HCT116 (cell line): ENCODE measurements at regions not wholly inside any gene's neighbourhood (a gene's known extent, or its start where the extent isn't known, plus 50 kb on each side); places are given as distances from the start of the nearest gene placed in this dataset.

ENCODE experiments used
- ATAC-seq: fragments of 200-7000 bp; cut with Tn5 transposase; 2 replicates; pipeline ENCODE4 v1.9.1; 2020; ENCODE audit warnings: mild to moderate bottlenecking, moderate library complexity
- BruUV-seq: library from RNA; stranded (reverse); fragments of 400-500 nt; replicated peaks from 2 replicates; lab custom pipeline; 2021; lab: Mats Ljungman, UMichigan
- CTCF ChIA-PET: fragments of 300-600 bp; sonication (Branson Sonifier 250); formaldehyde crosslinking; loops from one replicate; lab custom pipeline; 2021; ENCODE audit warnings: antibody characterized with exemption; lab: Charles Lee
- POLR2A ChIA-PET: fragments of 300-600, 350-600 bp; sonication (Branson Sonifier 250); formaldehyde crosslinking; loops from one replicate; lab custom pipeline; 2021; ENCODE audit warnings: antibody characterized with exemption; lab: Charles Lee
- RAD21 ChIA-PET, 2 experiments: fragments of 300-600 bp; sonication (Branson Sonifier 250); formaldehyde crosslinking; loops; one replicate each; lab custom pipeline; 2023; ENCODE audit warnings: low total read pairs in 2 of 2; ENCODE audit not compliant: uncharacterized antibody in 2 of 2, unreplicated experiment in 2 of 2, low non-redundant PET in 1 of 2; lab: Charles Lee
- DNase-seq: peaks from one replicate; pipeline ENCODE4 v3.0.0-alpha.2; 2010; ENCODE audit warnings: low read depth, low spot score
- H2AFZ ChIP-seq: fragments of 200-600 bp; shearing (Covaris generic), sonication (generic); 2 replicates; pipeline ENCODE4 v1.6.1; 2017; ENCODE audit warnings: low read depth, mixed run types, mixed read lengths, antibody characterized with exemption, low read length; ENCODE audit not compliant: poor library complexity, severe bottlenecking
- H3K27ac ChIP-seq: 2 replicates; pipeline ENCODE4 v1.5.1; 2012; ENCODE audit warnings: low read depth, low read length
- H3K27me3 ChIP-seq: fragments of 200-600 bp; sonication (generic); 2 replicates; pipeline ENCODE4 v1.6.1; 2016; ENCODE audit warnings: mixed run types, low read length, mixed read lengths; ENCODE audit not compliant: insufficient read depth
- H3K36me3 ChIP-seq, 2 experiments: fragments of 200-500 bp in 1 of 2; fragments of 200-600 bp in 1 of 2; sonication (Bioruptor generic) in 1 of 2; sonication (generic) in 1 of 2; 2 replicates each; pipeline versions ENCODE4 v1.5.1 to v1.6.1; 2014 to 2016; ENCODE audit warnings: low read length in 2 of 2, inconsistent platforms in 1 of 2, mixed read lengths in 1 of 2, mixed run types in 1 of 2; ENCODE audit not compliant: insufficient read depth in 2 of 2, control insufficient read depth in 1 of 2
- H3K4me1 ChIP-seq, 2 experiments: fragments of 200-600 bp in 1 of 2; sonication (generic) in 1 of 2; 2 replicates each; pipeline versions ENCODE4 v1.5.1 to v1.6.1; 2012 to 2017; ENCODE audit warnings: low read length in 2 of 2, inconsistent platforms in 1 of 2, mild to moderate bottlenecking in 1 of 2, mixed read lengths in 1 of 2, mixed run types in 1 of 2, moderate library complexity in 1 of 2; ENCODE audit not compliant: insufficient read depth in 2 of 2, control insufficient read depth in 1 of 2
- H3K4me2 ChIP-seq: fragments of 200-600 bp; sonication (generic); 2 replicates; pipeline ENCODE4 v1.6.1; 2017; ENCODE audit warnings: mixed run types, low read length, mixed read lengths
- H3K4me3 ChIP-seq, 2 experiments: fragments of 200-600 bp in 1 of 2; sonication (generic) in 1 of 2; replicated peaks in 1 of 2; 2 replicates each; pipeline ENCODE4 v1.5.1; 2011 to 2016; ENCODE audit warnings: low read length in 2 of 2, control low read depth in 1 of 2, low read depth in 1 of 2, mild to moderate bottlenecking in 1 of 2, mixed read lengths in 1 of 2, mixed run types in 1 of 2
- H3K79me2 ChIP-seq: fragments of 200-600 bp; sonication (generic); 2 replicates; pipeline ENCODE4 v1.6.1; 2017; ENCODE audit warnings: mild to moderate bottlenecking, mixed run types, low read length, moderate library complexity, mixed read lengths; ENCODE audit not compliant: insufficient read depth
- H3K9ac ChIP-seq: fragments of 200-600 bp; sonication (generic); 2 replicates; pipeline ENCODE4 v1.6.1; 2016; ENCODE audit warnings: low read length, mixed read lengths
- H3K9me2 ChIP-seq: fragments of 200-600 bp; sonication (generic), shearing (Covaris generic); 2 replicates; pipeline ENCODE4 v1.6.1; 2017; ENCODE audit warnings: mixed run types, mild to moderate bottlenecking, moderate library complexity; ENCODE audit not compliant: insufficient read depth
- H3K9me3 ChIP-seq, 2 experiments: fragments of 200-500 bp in 1 of 2; fragments of 200-600 bp in 1 of 2; sonication (Bioruptor generic) in 1 of 2; sonication (generic) in 1 of 2; 2 replicates each; pipeline ENCODE4 v1.6.1; 2014 to 2017; ENCODE audit warnings: low read length in 2 of 2, mixed read lengths in 2 of 2, inconsistent platforms in 1 of 2, low read depth in 1 of 2, mild to moderate bottlenecking in 1 of 2, mixed run types in 1 of 2, moderate library complexity in 1 of 2; ENCODE audit not compliant: control insufficient read depth in 1 of 2, insufficient read depth in 1 of 2
- H4K20me1 ChIP-seq: fragments of 200-600 bp; sonication (generic), shearing (Covaris generic); 2 replicates; pipeline ENCODE4 v1.6.1; 2017; ENCODE audit warnings: mixed run types, mild to moderate bottlenecking, moderate library complexity; ENCODE audit not compliant: insufficient read depth
- CEBPB ChIP-seq: IDR thresholded peaks from 2 replicates; pipeline ENCODE4 v1.6.1; 2012; ENCODE audit warnings: low read depth
- FOSL1 ChIP-seq: IDR thresholded peaks from 2 replicates; pipeline ENCODE4 v1.6.1; 2012; ENCODE audit warnings: low read depth
- JUND ChIP-seq: IDR thresholded peaks from 2 replicates; pipeline ENCODE4 v1.6.1; 2012
- POLR2A ChIP-seq: IDR thresholded peaks from 2 replicates; pipeline ENCODE4 v1.7.0; 2011; ENCODE audit warnings: borderline replicate concordance; ENCODE audit not compliant: insufficient read depth, insufficient read length; ENCODE audit errors: extremely low read depth
- RAD21 ChIP-seq: IDR thresholded peaks from 2 replicates; pipeline ENCODE4 v1.6.1; 2012; ENCODE audit warnings: low read depth, mild to moderate bottlenecking
- SP1 ChIP-seq: IDR thresholded peaks from 2 replicates; pipeline ENCODE4 v1.6.1; 2012; ENCODE audit warnings: low read depth
- TCF7L2 ChIP-seq: IDR thresholded peaks from 2 replicates; pipeline ENCODE4 v1.7.0; 2011; ENCODE audit warnings: borderline replicate concordance, inconsistent platforms; ENCODE audit not compliant: insufficient read depth, insufficient read length; ENCODE audit errors: extremely low read depth
- YY1 ChIP-seq: IDR thresholded peaks from 2 replicates; pipeline ENCODE4 v1.6.1; 2011; ENCODE audit warnings: low read length, low read depth, moderate library complexity, mild to moderate bottlenecking; ENCODE audit not compliant: insufficient replicate concordance; ENCODE audit errors: extremely low read depth
- ZFX ChIP-seq: fragments of 450-650 bp; IDR thresholded peaks from 2 replicates; pipeline ENCODE4 v1.6.1; 2017
- ZNF274 ChIP-seq: fragments of 200-500 bp; sonication (Bioruptor generic); IDR thresholded peaks from 2 replicates; pipeline ENCODE4 v1.6.1; 2014; ENCODE audit warnings: mild to moderate bottlenecking, low read depth, low read length, inconsistent platforms
- intact Hi-C: fragments of 100-400 bp; cut with micrococcal nuclease; formaldehyde crosslinking; loops from 2 replicates; pipeline ENCODE4 v1.10.0; 2022
- TF ChIP-seq, protein P1 (sequence below): IDR thresholded peaks from 2 replicates; pipeline ENCODE4 v1.6.1; 2011; ENCODE audit warnings: mild to moderate bottlenecking, low read length, moderate library complexity; ENCODE audit not compliant: insufficient replicate concordance; ENCODE audit errors: extremely low read depth
- TF ChIP-seq, protein P2 (sequence below), 3 experiments: fragments of 200-600 bp in 1 of 3; sonication (generic) in 1 of 3; IDR thresholded peaks in 2 of 3; conservative IDR thresholded peaks in 1 of 3; 2 replicates each; pipeline ENCODE4 v1.5.1; 2012 to 2017; ENCODE audit warnings: low read depth in 2 of 3, low read length in 2 of 3, antibody characterized with exemption in 1 of 3, borderline replicate concordance in 1 of 3, control low read depth in 1 of 3, mild to moderate bottlenecking in 1 of 3, mixed read lengths in 1 of 3, mixed run types in 1 of 3, moderate library complexity in 1 of 3; ENCODE audit not compliant: insufficient read depth in 1 of 3
- TF ChIP-seq, protein P3 (sequence below): IDR thresholded peaks from 2 replicates; pipeline ENCODE4 v1.6.1; 2012
- TF ChIP-seq, protein P4 (sequence below): IDR thresholded peaks from 2 replicates; pipeline ENCODE4 v1.6.1; 2012; ENCODE audit warnings: low read depth

DNA sequence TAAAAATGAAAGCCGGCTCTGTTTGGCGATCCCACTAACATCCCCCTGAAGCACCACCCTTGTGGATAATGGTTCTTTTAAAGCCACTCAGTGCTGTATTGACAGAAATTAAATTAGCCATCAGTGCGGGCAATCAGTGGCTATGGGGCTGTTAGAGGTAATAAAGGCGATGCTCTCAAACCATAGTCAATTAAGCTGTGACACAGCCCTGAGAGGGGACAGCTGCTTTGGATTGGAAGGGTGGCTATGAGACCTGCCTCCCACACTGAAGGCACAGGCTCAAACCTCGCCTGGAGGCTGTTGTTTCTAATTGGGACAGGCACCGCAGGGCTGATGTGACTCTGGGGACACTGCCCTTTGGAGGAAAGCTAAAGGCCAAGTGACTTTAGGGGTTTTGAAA, 562.2 kb downstream of the VRK1 start:
- Histone ChIP-seq H2AFZ (no peak overlapping the region), H3K9me3 (no peaks in the 10 kb centered on the region), H3K4me2 (no peak overlapping the region), H3K36me3 (no peaks in the 10 kb centered on the region), H3K27me3 (peaks cover 10% of the 10 kb centered on the region), H3K27ac (no peak overlapping the region), H3K4me3 (no peak overlapping the region), H3K9ac (no peak overlapping the region), H4K20me1 (no peaks in the 10 kb centered on the region), H3K9me2 (no peaks in the 10 kb centered on the region), H3K4me1 (no peaks in the 10 kb centered on the region), H3K79me2 (no peaks in the 10 kb centered on the region)
- BruUV-seq: no TSS peak
- POLR2A ChIA-PET: no interaction called here
- no peak for ATAC-seq
- no peak for TF ChIP-seq JUND
- no peak for TF ChIP-seq ZFX
- no peak for TF ChIP-seq CEBPB
- no peak for TF ChIP-seq SP1
- TF ChIP-seq, protein P1, sequence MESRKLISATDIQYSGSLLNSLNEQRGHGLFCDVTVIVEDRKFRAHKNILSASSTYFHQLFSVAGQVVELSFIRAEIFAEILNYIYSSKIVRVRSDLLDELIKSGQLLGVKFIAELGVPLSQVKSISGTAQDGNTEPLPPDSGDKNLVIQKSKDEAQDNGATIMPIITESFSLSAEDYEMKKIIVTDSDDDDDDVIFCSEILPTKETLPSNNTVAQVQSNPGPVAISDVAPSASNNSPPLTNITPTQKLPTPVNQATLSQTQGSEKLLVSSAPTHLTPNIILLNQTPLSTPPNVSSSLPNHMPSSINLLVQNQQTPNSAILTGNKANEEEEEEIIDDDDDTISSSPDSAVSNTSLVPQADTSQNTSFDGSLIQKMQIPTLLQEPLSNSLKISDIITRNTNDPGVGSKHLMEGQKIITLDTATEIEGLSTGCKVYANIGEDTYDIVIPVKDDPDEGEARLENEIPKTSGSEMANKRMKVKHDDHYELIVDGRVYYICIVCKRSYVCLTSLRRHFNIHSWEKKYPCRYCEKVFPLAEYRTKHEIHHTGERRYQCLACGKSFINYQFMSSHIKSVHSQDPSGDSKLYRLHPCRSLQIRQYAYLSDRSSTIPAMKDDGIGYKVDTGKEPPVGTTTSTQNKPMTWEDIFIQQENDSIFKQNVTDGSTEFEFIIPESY: no peak
- no peak for TF ChIP-seq TCF7L2
- no peak for TF ChIP-seq FOSL1
- TF ChIP-seq ZNF274: no peak
- DNase-seq: no peak
- CTCF ChIA-PET: no interaction called here
- intact Hi-C loops: no loop called here
- RAD21 ChIA-PET: no interaction called here

DNA sequence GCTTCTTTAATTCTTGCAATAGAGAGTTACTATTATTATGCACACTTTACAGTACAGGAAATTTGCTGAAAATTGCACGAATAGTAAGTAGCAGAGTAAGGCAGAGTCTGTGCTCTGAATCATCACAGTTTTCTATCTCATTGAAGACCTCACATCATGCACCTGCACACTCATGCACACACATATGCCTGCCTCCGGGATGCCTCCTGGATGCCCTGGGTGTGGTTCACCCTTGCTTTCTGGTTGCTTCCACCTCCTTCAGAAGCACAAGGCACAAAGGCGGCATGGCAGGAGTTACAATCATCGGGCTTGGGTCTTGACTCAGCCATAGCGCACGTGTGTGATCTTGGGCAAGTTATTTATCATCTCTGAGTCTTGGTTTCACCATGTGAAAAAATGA, 564.0 kb downstream of the VRK1 start:
- no peak overlapping the region for H3K4me3 ChIP-seq
- no peaks in the 10 kb centered on the region for H3K9me3 ChIP-seq
- CTCF ChIA-PET: no interaction called here
- no peaks in the 10 kb centered on the region for H3K4me1 ChIP-seq
- BruUV-seq: no TSS peak
- no peaks in the 10 kb centered on the region for H3K36me3 ChIP-seq
- H3K9ac ChIP-seq: no peak overlapping the region
- POLR2A ChIA-PET: no interaction called here
- no peaks in the 10 kb centered on the region for H3K9me2 ChIP-seq
- no peaks in the 10 kb centered on the region for H3K79me2 ChIP-seq
- no peaks in the 10 kb centered on the region for H4K20me1 ChIP-seq
- H3K4me2 ChIP-seq: no peak overlapping the region
- DNase-seq (no peak), ATAC-seq (no peak)
- RAD21 ChIA-PET: no interaction called here
- H3K27ac ChIP-seq: no peak overlapping the region
- H3K27me3 ChIP-seq: peaks cover 10% of the 10 kb centered on the region
- H2AFZ ChIP-seq: no peak overlapping the region
- intact Hi-C loops: no loop called here
- TF ChIP-seq POLR2A (no peak), YY1 (no peak), FOSL1 (no peak), ZNF274 (no peak), CEBPB (no peak), JUND (no peak), RAD21 (no peak)
- TF ChIP-seq, protein P2, sequence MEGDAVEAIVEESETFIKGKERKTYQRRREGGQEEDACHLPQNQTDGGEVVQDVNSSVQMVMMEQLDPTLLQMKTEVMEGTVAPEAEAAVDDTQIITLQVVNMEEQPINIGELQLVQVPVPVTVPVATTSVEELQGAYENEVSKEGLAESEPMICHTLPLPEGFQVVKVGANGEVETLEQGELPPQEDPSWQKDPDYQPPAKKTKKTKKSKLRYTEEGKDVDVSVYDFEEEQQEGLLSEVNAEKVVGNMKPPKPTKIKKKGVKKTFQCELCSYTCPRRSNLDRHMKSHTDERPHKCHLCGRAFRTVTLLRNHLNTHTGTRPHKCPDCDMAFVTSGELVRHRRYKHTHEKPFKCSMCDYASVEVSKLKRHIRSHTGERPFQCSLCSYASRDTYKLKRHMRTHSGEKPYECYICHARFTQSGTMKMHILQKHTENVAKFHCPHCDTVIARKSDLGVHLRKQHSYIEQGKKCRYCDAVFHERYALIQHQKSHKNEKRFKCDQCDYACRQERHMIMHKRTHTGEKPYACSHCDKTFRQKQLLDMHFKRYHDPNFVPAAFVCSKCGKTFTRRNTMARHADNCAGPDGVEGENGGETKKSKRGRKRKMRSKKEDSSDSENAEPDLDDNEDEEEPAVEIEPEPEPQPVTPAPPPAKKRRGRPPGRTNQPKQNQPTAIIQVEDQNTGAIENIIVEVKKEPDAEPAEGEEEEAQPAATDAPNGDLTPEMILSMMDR (IDR thresholded peaks at IDR 0.05 in 2 of 3, conservative IDR thresholded peaks at IDR 0.05 in 1 of 3; ENCODE audit: borderline replicate concordance in 1 of 3, insufficient read depth in 1 of 3, low read depth in 2 of 3, low read length in 2 of 3): no peak
- TF ChIP-seq, protein P3, sequence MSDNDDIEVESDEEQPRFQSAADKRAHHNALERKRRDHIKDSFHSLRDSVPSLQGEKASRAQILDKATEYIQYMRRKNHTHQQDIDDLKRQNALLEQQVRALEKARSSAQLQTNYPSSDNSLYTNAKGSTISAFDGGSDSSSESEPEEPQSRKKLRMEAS: no peak
- TF ChIP-seq, protein P4, sequence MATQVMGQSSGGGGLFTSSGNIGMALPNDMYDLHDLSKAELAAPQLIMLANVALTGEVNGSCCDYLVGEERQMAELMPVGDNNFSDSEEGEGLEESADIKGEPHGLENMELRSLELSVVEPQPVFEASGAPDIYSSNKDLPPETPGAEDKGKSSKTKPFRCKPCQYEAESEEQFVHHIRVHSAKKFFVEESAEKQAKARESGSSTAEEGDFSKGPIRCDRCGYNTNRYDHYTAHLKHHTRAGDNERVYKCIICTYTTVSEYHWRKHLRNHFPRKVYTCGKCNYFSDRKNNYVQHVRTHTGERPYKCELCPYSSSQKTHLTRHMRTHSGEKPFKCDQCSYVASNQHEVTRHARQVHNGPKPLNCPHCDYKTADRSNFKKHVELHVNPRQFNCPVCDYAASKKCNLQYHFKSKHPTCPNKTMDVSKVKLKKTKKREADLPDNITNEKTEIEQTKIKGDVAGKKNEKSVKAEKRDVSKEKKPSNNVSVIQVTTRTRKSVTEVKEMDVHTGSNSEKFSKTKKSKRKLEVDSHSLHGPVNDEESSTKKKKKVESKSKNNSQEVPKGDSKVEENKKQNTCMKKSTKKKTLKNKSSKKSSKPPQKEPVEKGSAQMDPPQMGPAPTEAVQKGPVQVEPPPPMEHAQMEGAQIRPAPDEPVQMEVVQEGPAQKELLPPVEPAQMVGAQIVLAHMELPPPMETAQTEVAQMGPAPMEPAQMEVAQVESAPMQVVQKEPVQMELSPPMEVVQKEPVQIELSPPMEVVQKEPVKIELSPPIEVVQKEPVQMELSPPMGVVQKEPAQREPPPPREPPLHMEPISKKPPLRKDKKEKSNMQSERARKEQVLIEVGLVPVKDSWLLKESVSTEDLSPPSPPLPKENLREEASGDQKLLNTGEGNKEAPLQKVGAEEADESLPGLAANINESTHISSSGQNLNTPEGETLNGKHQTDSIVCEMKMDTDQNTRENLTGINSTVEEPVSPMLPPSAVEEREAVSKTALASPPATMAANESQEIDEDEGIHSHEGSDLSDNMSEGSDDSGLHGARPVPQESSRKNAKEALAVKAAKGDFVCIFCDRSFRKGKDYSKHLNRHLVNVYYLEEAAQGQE: no peak
